HL-60 (cell line): ENCODE measurements at regions not wholly inside any gene's neighbourhood (a gene's known extent, or its start where the extent isn't known, plus 50 kb on each side); places are given as distances from the start of the nearest gene placed in this dataset.

ENCODE experiments used
- DNase-seq, 2 experiments: peaks; one replicate each; pipeline ENCODE4 v3.0.0-alpha.2; 2010 to 2020; ENCODE audit warnings: low read depth in 1 of 2, low spot score in 1 of 2
- H3K27ac ChIP-seq: fragments of 250-450 bp; sonication (Bioruptor Pico); replicated peaks from 2 replicates; pipeline ENCODE4 v1.5.1; 2020; ENCODE audit warnings: mild to moderate bottlenecking, moderate library complexity
- H3K27me3 ChIP-seq: fragments of 250-450 bp; sonication (Bioruptor Pico); 2 replicates; pipeline ENCODE4 v1.5.1; 2021; ENCODE audit warnings: mild to moderate bottlenecking, moderate library complexity; ENCODE audit not compliant: insufficient read depth, poor library complexity, severe bottlenecking
- H3K4me3 ChIP-seq: replicated peaks from 2 replicates; pipeline ENCODE4 v1.5.1; 2011; ENCODE audit warnings: mild to moderate bottlenecking, control low read depth, low read length; ENCODE audit not compliant: insufficient read depth
- CTCF ChIP-seq: IDR thresholded peaks from one replicate; pipeline ENCODE4 v1.5.1; 2011; ENCODE audit warnings: low read length, control low read depth, inconsistent platforms; ENCODE audit not compliant: insufficient read depth
- GABPA ChIP-seq: IDR thresholded peaks from 2 replicates; pipeline ENCODE4 v1.6.1; 2012; ENCODE audit warnings: low read depth
- POLR2AphosphoS5 ChIP-seq: IDR thresholded peaks from 2 replicates; pipeline ENCODE4 v1.6.1; 2012; ENCODE audit warnings: low read depth
- REST ChIP-seq: IDR thresholded peaks from 2 replicates; pipeline ENCODE4 v1.6.1; 2012; ENCODE audit warnings: low read depth; ENCODE audit not compliant: insufficient replicate concordance
- SPI1 ChIP-seq: IDR thresholded peaks from 2 replicates; pipeline ENCODE4 v1.6.1; 2012; ENCODE audit warnings: low read depth, mild to moderate bottlenecking, borderline replicate concordance

- H3K27me3 ChIP-seq = no peaks in the 10 kb centered on the region
- TF ChIP-seq POLR2AphosphoS5 (no peak), CTCF (no peak), SPI1 (0 out of 2 replicates have a peak, but pooled peaks have one; percentile 4), GABPA (no peak), REST (no peak)
- DNase-seq = no peak
- H3K4me3 ChIP-seq = no peak overlapping the region
- H3K27ac ChIP-seq = no peak overlapping the region
These were observed 172.2 kb upstream of the ZNF608 start for GRCh38 chr5:124918618-124919017.

- Histone ChIP-seq H3K27me3 (no peaks in the 10 kb centered on the region), H3K27ac (no peak overlapping the region), H3K4me3 (no peak overlapping the region)
- TF ChIP-seq SPI1 (no peak), GABPA (no peak), POLR2AphosphoS5 (no peak), CTCF (no peak), REST (no peak)
- no peak for DNase-seq
These were observed 172.6 kb upstream of the ZNF608 start for GRCh38 chr5:124919076-124919475.

GRCh38 chr5:124919747-124920525 is 173.5 kb upstream of the ZNF608 start:
- no peak for DNase-seq
- Histone ChIP-seq H3K27me3 (no peaks in the 10 kb centered on the region), H3K27ac (no peak overlapping the region), H3K4me3 (no peak overlapping the region)
- TF ChIP-seq GABPA (no peak), POLR2AphosphoS5 (no peak), CTCF (no peak), REST (no peak)
